ENCODE measurements at regions not wholly inside any gene's neighbourhood (a gene's known extent, or its start where the extent isn't known, plus 50 kb on each side); places are given as distances from the start of the nearest gene placed in this dataset.

DNA sequence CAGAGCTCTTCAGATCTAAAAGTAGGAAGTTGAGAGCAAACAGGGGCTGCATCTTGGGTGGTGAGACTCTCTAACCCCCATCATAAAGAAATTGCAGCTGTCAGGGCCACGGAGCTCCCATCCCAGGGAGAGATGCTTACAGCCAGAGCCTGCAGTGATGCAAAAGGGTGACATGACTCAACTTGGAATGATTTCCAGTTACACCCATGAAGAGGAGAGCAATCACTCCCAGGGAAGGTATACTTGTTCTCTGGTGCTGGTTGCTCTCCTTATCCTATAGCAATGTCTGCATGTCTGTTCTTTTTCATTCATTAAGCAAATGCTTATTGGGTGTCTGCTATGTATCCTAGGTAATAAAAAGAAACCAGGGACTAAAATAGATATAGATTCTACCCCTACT lies 228.0 kb downstream of the RAB11FIP2 start:
- Histone ChIP-seq H4K20me1 (ENCODE audit: insufficient read depth) (no peaks in the 10 kb centered on the region), H3K4me2 (ENCODE audit: low read length) (no peak overlapping the region), H3K9me2 (ENCODE audit: insufficient read depth) (no peaks in the 10 kb centered on the region), H3K27ac (ENCODE audit: low read depth, low read length) (no peak overlapping the region), H2AFZ (ENCODE audit: low read depth, low read length, poor library complexity, severe bottlenecking) (no peak overlapping the region), H3K79me2 (ENCODE audit: insufficient read depth, low read length) (no peaks in the 10 kb centered on the region), H3K36me3 (ENCODE audit: control insufficient read depth in 1 of 2, insufficient read depth in 2 of 2, low read length in 2 of 2) (no peaks in the 10 kb centered on the region), H3K27me3 (ENCODE audit: insufficient read depth, low read length) (peaks cover 38% of the 10 kb centered on the region; the same call in 1 of the 2 replicates), H3K4me1 (ENCODE audit: control insufficient read depth in 1 of 2, insufficient read depth in 2 of 2, low read length in 2 of 2) (no peaks in the 10 kb centered on the region), H3K9me3 (ENCODE audit: control insufficient read depth in 1 of 2, insufficient read depth in 1 of 2, low read depth in 1 of 2, low read length in 2 of 2) (no peaks in the 10 kb centered on the region), H3K9ac (ENCODE audit: low read length) (no peak overlapping the region), H3K4me3 (replicated peaks in 1 of 2; ENCODE audit: low read depth in 1 of 2, low read length in 2 of 2) (no peak overlapping the region)
- no peak for ATAC-seq
- CTCF ChIA-PET, result no interaction called here
- no peak for DNase-seq (ENCODE audit: low read depth, low spot score)
- RAD21 ChIA-PET (ENCODE audit: low non-redundant PET in 1 of 2, low total read pairs in 2 of 2, uncharacterized antibody in 2 of 2, unreplicated experiment in 2 of 2), result no interaction called here
- BruUV-seq (replicated peaks), result no TSS peak
- TF ChIP-seq JUND (IDR thresholded peaks at IDR 0.05), result no peak
- TF ChIP-seq, protein P1, sequence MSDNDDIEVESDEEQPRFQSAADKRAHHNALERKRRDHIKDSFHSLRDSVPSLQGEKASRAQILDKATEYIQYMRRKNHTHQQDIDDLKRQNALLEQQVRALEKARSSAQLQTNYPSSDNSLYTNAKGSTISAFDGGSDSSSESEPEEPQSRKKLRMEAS (IDR thresholded peaks at IDR 0.05), result no peak
- POLR2A ChIA-PET, result no interaction called here
- intact Hi-C loops (cut with micrococcal nuclease), result no loop called here

DNA sequence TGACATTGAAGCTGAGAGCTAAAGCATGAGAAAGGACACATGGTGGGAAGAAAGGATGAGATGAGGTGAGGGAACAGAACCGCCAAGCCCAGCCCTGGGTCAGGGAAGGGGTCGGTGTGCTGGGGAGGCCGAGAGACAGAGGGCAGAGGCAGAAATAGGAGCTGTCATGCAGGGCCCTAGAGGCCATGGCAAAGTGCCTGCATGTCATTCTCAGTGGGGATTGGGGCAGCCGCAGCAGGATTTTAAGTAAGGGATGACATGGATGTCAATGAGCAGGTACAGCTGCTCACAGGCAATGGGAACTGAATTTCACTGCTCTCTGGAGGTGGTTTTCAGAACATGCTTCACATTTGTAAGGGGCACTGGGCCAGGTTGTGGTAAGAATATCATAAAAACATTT lies 227.4 kb downstream of the RAB11FIP2 start:
- RAD21 ChIA-PET (ENCODE audit: low non-redundant PET in 1 of 2, low total read pairs in 2 of 2, uncharacterized antibody in 2 of 2, unreplicated experiment in 2 of 2), result no interaction called here
- H3K79me2 ChIP-seq (ENCODE audit: insufficient read depth, low read length), result no peaks in the 10 kb centered on the region
- no peak for DNase-seq (ENCODE audit: low read depth, low spot score)
- intact Hi-C loops (cut with micrococcal nuclease), result no loop called here
- no peak overlapping the region for H3K9ac ChIP-seq (ENCODE audit: low read length)
- POLR2A ChIA-PET, result no interaction called here
- ATAC-seq, result no peak
- no peaks in the 10 kb centered on the region for H3K9me3 ChIP-seq (ENCODE audit: control insufficient read depth in 1 of 2, insufficient read depth in 1 of 2, low read depth in 1 of 2, low read length in 2 of 2)
- no peak overlapping the region for H2AFZ ChIP-seq (ENCODE audit: low read depth, low read length, poor library complexity, severe bottlenecking)
- H3K4me1 ChIP-seq (ENCODE audit: control insufficient read depth in 1 of 2, insufficient read depth in 2 of 2, low read length in 2 of 2), result no peaks in the 10 kb centered on the region
- CTCF ChIA-PET, result no interaction called here
- no peak overlapping the region for H3K4me2 ChIP-seq (ENCODE audit: low read length)
- TF ChIP-seq JUND (IDR thresholded peaks at IDR 0.05) (no peak), EGR1 (IDR thresholded peaks at IDR 0.05; ENCODE audit: low read depth) (no peak), CBX3 (IDR thresholded peaks at IDR 0.05; ENCODE audit: low read depth) (no peak), EZH2phosphoT487 (IDR thresholded peaks at IDR 0.05; ENCODE audit: borderline replicate concordance) (no peak), YY1 (IDR thresholded peaks at IDR 0.05; ENCODE audit: extremely low read depth, insufficient replicate concordance, low read depth, low read length) (no peak), EZH2 (IDR thresholded peaks at IDR 0.05) (no peak), TCF7L2 (IDR thresholded peaks at IDR 0.05; ENCODE audit: borderline replicate concordance, extremely low read depth, insufficient read depth, insufficient read length) (no peak), ELF1 (IDR thresholded peaks at IDR 0.05; ENCODE audit: borderline replicate concordance, low read depth) (no peak), SP1 (IDR thresholded peaks at IDR 0.05; ENCODE audit: low read depth) (no peak), SRF (IDR thresholded peaks at IDR 0.05; ENCODE audit: low read depth) (no peak), POLR2A (IDR thresholded peaks at IDR 0.05; ENCODE audit: borderline replicate concordance, extremely low read depth, insufficient read depth, insufficient read length) (no peak), FOSL1 (IDR thresholded peaks at IDR 0.05; ENCODE audit: low read depth) (no peak), ZNF274 (IDR thresholded peaks at IDR 0.05; ENCODE audit: low read depth, low read length) (no peak)
- TF ChIP-seq, protein P1 (IDR thresholded peaks at IDR 0.05), result no peak
- TF ChIP-seq, protein P2, sequence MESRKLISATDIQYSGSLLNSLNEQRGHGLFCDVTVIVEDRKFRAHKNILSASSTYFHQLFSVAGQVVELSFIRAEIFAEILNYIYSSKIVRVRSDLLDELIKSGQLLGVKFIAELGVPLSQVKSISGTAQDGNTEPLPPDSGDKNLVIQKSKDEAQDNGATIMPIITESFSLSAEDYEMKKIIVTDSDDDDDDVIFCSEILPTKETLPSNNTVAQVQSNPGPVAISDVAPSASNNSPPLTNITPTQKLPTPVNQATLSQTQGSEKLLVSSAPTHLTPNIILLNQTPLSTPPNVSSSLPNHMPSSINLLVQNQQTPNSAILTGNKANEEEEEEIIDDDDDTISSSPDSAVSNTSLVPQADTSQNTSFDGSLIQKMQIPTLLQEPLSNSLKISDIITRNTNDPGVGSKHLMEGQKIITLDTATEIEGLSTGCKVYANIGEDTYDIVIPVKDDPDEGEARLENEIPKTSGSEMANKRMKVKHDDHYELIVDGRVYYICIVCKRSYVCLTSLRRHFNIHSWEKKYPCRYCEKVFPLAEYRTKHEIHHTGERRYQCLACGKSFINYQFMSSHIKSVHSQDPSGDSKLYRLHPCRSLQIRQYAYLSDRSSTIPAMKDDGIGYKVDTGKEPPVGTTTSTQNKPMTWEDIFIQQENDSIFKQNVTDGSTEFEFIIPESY (IDR thresholded peaks at IDR 0.05; ENCODE audit: extremely low read depth, insufficient replicate concordance, low read length), result no peak
- TF ChIP-seq, protein P3, sequence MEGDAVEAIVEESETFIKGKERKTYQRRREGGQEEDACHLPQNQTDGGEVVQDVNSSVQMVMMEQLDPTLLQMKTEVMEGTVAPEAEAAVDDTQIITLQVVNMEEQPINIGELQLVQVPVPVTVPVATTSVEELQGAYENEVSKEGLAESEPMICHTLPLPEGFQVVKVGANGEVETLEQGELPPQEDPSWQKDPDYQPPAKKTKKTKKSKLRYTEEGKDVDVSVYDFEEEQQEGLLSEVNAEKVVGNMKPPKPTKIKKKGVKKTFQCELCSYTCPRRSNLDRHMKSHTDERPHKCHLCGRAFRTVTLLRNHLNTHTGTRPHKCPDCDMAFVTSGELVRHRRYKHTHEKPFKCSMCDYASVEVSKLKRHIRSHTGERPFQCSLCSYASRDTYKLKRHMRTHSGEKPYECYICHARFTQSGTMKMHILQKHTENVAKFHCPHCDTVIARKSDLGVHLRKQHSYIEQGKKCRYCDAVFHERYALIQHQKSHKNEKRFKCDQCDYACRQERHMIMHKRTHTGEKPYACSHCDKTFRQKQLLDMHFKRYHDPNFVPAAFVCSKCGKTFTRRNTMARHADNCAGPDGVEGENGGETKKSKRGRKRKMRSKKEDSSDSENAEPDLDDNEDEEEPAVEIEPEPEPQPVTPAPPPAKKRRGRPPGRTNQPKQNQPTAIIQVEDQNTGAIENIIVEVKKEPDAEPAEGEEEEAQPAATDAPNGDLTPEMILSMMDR (IDR thresholded peaks at IDR 0.05 in 2 of 3, conservative IDR thresholded peaks at IDR 0.05 in 1 of 3; ENCODE audit: borderline replicate concordance in 1 of 3, insufficient read depth in 1 of 3, low read depth in 2 of 3, low read length in 2 of 3), result no peak
- H3K27me3 ChIP-seq (ENCODE audit: insufficient read depth, low read length), result peaks cover 39% of the 10 kb centered on the region; the same call in 1 of the 2 replicates
- H3K27ac ChIP-seq (ENCODE audit: low read depth, low read length), result no peak overlapping the region
- no peaks in the 10 kb centered on the region for H3K36me3 ChIP-seq (ENCODE audit: control insufficient read depth in 1 of 2, insufficient read depth in 2 of 2, low read length in 2 of 2)
- no peaks in the 10 kb centered on the region for H4K20me1 ChIP-seq (ENCODE audit: insufficient read depth)
- no peaks in the 10 kb centered on the region for H3K9me2 ChIP-seq (ENCODE audit: insufficient read depth)
- H3K4me3 ChIP-seq (replicated peaks in 1 of 2; ENCODE audit: low read depth in 1 of 2, low read length in 2 of 2), result no peak overlapping the region
- no TSS peak for BruUV-seq (replicated peaks)
